Endothelial cell of umbilical vein (primary cell): ENCODE measurements at regions not wholly inside any gene's neighbourhood (a gene's known extent, or its start where the extent isn't known, plus 50 kb on each side); places are given as distances from the start of the nearest gene placed in this dataset.

ENCODE experiments used
- EZH2 ChIP-seq: IDR thresholded peaks from 2 replicates; pipeline ENCODE4 v1.6.1; 2012; ENCODE audit warnings: borderline replicate concordance, low read depth, mild to moderate bottlenecking, moderate library complexity, low read length, inconsistent platforms; ENCODE audit not compliant: severe bottlenecking
- GATA2 ChIP-seq: IDR thresholded peaks from 2 replicates; pipeline ENCODE4 v1.7.0; 2011; ENCODE audit warnings: low read depth, mild to moderate bottlenecking, moderate library complexity, mixed read lengths, low read length; ENCODE audit not compliant: insufficient read length, insufficient read depth
- MYC ChIP-seq: IDR thresholded peaks from one replicate; pipeline ENCODE4 v1.6.1; 2011; ENCODE audit warnings: mild to moderate bottlenecking, low read depth, low read length
- POLR2A ChIP-seq: IDR thresholded peaks from 2 replicates; pipeline ENCODE4 v1.6.1; 2012; ENCODE audit warnings: low read depth, mild to moderate bottlenecking, control low read depth, low read length
- POLR2AphosphoS5 ChIP-seq: IDR thresholded peaks from 2 replicates; pipeline ENCODE4 v1.6.1; 2012; ENCODE audit warnings: low read depth, mild to moderate bottlenecking, control low read depth, low read length, moderate library complexity; ENCODE audit not compliant: insufficient read depth
- TF ChIP-seq, protein P1 (sequence below), 2 donors: IDR thresholded peaks; 1 replicate in 1 of 2; 2 replicates in 1 of 2; pipeline ENCODE4 v1.5.1; 2011; ENCODE audit warnings: low read length in 2 of 2, mild to moderate bottlenecking in 2 of 2, moderate library complexity in 2 of 2, control low read depth in 1 of 2, inconsistent platforms in 1 of 2, low read depth in 1 of 2; ENCODE audit not compliant: insufficient read depth in 1 of 2; ENCODE audit errors: extremely low read depth in 1 of 2
- TF ChIP-seq, protein P2 (sequence below): IDR thresholded peaks from 2 replicates; pipeline ENCODE4 v1.6.1; 2011; ENCODE audit not compliant: insufficient read depth, insufficient read length

DNA sequence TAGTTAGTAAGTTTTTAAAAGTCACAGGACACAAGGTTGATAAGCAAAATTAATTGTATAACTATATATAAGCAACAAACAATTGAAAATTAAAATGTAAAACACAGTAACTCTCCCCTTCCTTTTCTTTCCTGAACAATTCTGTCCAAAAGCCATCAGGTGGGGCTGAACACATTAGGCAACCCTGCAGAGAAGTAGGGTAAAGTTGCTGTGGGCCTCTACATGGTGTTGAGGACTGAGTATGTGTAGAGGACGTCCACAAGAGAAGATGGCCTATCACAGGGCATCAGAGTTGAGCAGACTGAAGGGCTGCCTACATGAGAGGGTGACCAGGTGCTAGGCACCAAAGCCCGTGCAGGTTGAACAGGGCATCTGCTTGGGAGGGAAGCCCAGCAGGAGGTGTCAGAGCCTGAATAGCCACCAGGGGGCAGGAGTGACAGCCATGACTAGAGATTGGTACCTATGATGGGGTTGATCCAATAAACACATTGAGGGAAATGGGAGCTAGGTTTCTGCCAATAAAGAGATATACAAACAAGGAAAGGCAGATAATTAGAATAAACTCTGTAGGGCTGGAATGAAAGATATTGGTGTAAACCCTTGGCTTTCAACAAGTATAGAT is 415.1 kb downstream of the NPIPA8 start:
- TF ChIP-seq, protein P1, sequence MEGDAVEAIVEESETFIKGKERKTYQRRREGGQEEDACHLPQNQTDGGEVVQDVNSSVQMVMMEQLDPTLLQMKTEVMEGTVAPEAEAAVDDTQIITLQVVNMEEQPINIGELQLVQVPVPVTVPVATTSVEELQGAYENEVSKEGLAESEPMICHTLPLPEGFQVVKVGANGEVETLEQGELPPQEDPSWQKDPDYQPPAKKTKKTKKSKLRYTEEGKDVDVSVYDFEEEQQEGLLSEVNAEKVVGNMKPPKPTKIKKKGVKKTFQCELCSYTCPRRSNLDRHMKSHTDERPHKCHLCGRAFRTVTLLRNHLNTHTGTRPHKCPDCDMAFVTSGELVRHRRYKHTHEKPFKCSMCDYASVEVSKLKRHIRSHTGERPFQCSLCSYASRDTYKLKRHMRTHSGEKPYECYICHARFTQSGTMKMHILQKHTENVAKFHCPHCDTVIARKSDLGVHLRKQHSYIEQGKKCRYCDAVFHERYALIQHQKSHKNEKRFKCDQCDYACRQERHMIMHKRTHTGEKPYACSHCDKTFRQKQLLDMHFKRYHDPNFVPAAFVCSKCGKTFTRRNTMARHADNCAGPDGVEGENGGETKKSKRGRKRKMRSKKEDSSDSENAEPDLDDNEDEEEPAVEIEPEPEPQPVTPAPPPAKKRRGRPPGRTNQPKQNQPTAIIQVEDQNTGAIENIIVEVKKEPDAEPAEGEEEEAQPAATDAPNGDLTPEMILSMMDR (IDR thresholded peaks at IDR 0.05; ENCODE audit: extremely low read depth in 1 of 2, insufficient read depth in 1 of 2, low read depth in 1 of 2, low read length in 2 of 2): peak; percentile 4 to 9
- TF ChIP-seq POLR2A: no peak
- no peak for TF ChIP-seq POLR2AphosphoS5
- no peak for TF ChIP-seq EZH2
- no peak for TF ChIP-seq MYC
- TF ChIP-seq, protein P2, sequence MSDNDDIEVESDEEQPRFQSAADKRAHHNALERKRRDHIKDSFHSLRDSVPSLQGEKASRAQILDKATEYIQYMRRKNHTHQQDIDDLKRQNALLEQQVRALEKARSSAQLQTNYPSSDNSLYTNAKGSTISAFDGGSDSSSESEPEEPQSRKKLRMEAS: no peak
- TF ChIP-seq GATA2: no peak
